Loucy (cell line): ENCODE measurements at regions not wholly inside any gene's neighbourhood (a gene's known extent, or its start where the extent isn't known, plus 50 kb on each side); places are given as distances from the start of the nearest gene placed in this dataset.

Source experiments
- H2AFZ ChIP-seq: fragments of 200-600 bp; sonication (generic); 2 replicates; pipeline ENCODE4 v1.6.0; 2016; ENCODE audit warnings: antibody characterized with exemption, mild to moderate bottlenecking, low read length, moderate library complexity
- H3F3A ChIP-seq: fragments of 200-600 bp; 2 replicates; pipeline ENCODE4 v1.6.0; 2016; ENCODE audit warnings: antibody characterized with exemption, low read depth, mild to moderate bottlenecking
- H3K27me3 ChIP-seq: fragments of 200-600 bp; sonication (generic); 2 replicates; pipeline ENCODE4 v1.6.1; 2014; ENCODE audit warnings: low read length, mild to moderate bottlenecking; ENCODE audit not compliant: insufficient read depth, poor library complexity, severe bottlenecking
- H3K36me3 ChIP-seq: fragments of 200-600 bp; sonication (generic); 2 replicates; pipeline ENCODE4 v1.6.1; 2016; ENCODE audit warnings: low read length; ENCODE audit not compliant: insufficient read depth
- H3K4me1 ChIP-seq: fragments of 200-600 bp; sonication (generic); 2 replicates; pipeline ENCODE4 v1.5.1; 2014; ENCODE audit warnings: low read length, mild to moderate bottlenecking; ENCODE audit not compliant: insufficient read depth, poor library complexity, severe bottlenecking
- H3K4me2 ChIP-seq: fragments of 200-600 bp; sonication (generic); 2 replicates; pipeline ENCODE4 v1.6.0; 2014; ENCODE audit warnings: antibody characterized with exemption, low read length, low read depth, mild to moderate bottlenecking; ENCODE audit not compliant: poor library complexity, severe bottlenecking
- H3K4me3 ChIP-seq: fragments of 200-600 bp; sonication (generic); 2 replicates; pipeline ENCODE4 v1.5.1; 2014; ENCODE audit warnings: low read length, mild to moderate bottlenecking, mixed read lengths; ENCODE audit not compliant: poor library complexity, severe bottlenecking
- H3K79me2 ChIP-seq: fragments of 200-600 bp; sonication (generic); 2 replicates; pipeline ENCODE4 v1.6.1; 2014; ENCODE audit warnings: low read length; ENCODE audit not compliant: insufficient read depth
- H3K9ac ChIP-seq: fragments of 200-600 bp; sonication (generic); 2 replicates; pipeline ENCODE4 v1.6.0; 2014; ENCODE audit warnings: mild to moderate bottlenecking, low read depth, low read length, moderate library complexity; ENCODE audit not compliant: poor library complexity, severe bottlenecking
- H3K9me2 ChIP-seq: fragments of 200-600 bp; sonication (generic); replicated peaks from 2 replicates; pipeline ENCODE4 v1.6.1; 2016; ENCODE audit warnings: low read depth, low read length, mixed read lengths
- H3K9me3 ChIP-seq: fragments of 200-600 bp; sonication (generic); 2 replicates; pipeline ENCODE4 v1.6.1; 2014; ENCODE audit warnings: mild to moderate bottlenecking, antibody characterized with exemption, low read length, low read depth; ENCODE audit not compliant: insufficient read depth
- H4K20me1 ChIP-seq: fragments of 200-600 bp; sonication (generic); 2 replicates; pipeline ENCODE4 v1.6.0; 2014; ENCODE audit warnings: antibody characterized with exemption, low read length, mild to moderate bottlenecking; ENCODE audit not compliant: insufficient read depth, poor library complexity, severe bottlenecking
- CTCF ChIP-seq: fragments of 200-600 bp; sonication (generic); conservative IDR thresholded peaks from 2 replicates; pipeline ENCODE4 v1.5.1; 2014; ENCODE audit warnings: mild to moderate bottlenecking, antibody characterized with exemption, low read length
- EZH2phosphoT487 ChIP-seq: fragments of 200-600 bp; IDR thresholded peaks from 2 replicates; pipeline ENCODE4 v1.6.1; 2018; ENCODE audit warnings: antibody characterized with exemption, mild to moderate bottlenecking, moderate library complexity, borderline replicate concordance

DNA sequence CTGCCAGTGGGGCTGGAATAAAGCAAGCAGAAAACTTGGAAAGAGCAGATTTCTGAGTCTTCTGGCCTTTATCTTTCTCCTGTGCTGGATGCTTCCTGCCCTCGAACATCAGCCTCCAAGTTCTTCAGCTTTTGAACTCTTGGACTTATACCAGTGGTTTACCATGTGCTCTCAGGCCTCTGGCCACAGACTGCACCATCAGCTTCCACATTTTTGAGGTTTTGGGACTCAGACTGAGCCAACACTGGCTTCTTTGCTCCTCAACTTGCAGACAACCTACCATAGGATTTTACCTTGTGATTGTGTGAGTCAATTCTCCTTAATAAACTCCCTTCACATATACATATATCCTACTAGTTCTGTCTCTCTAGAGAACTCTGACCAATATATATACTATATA is 706.6 kb downstream of the NR2F2 start:
- H3K9ac ChIP-seq = no peak overlapping the region
- H3K9me2 ChIP-seq = no peaks in the 10 kb centered on the region
- no peak overlapping the region for H2AFZ ChIP-seq
- no peaks in the 10 kb centered on the region for H3K4me1 ChIP-seq
- no peaks in the 10 kb centered on the region for H3K36me3 ChIP-seq
- H3K4me2 ChIP-seq = no peak overlapping the region
- no peaks in the 10 kb centered on the region for H4K20me1 ChIP-seq
- H3K4me3 ChIP-seq = no peak overlapping the region
- H3F3A ChIP-seq = no peaks in the 10 kb centered on the region
- no peaks in the 10 kb centered on the region for H3K27me3 ChIP-seq
- H3K79me2 ChIP-seq = no peaks in the 10 kb centered on the region
- no peaks in the 10 kb centered on the region for H3K9me3 ChIP-seq
- TF ChIP-seq EZH2phosphoT487 (no peak), CTCF (no peak)

DNA sequence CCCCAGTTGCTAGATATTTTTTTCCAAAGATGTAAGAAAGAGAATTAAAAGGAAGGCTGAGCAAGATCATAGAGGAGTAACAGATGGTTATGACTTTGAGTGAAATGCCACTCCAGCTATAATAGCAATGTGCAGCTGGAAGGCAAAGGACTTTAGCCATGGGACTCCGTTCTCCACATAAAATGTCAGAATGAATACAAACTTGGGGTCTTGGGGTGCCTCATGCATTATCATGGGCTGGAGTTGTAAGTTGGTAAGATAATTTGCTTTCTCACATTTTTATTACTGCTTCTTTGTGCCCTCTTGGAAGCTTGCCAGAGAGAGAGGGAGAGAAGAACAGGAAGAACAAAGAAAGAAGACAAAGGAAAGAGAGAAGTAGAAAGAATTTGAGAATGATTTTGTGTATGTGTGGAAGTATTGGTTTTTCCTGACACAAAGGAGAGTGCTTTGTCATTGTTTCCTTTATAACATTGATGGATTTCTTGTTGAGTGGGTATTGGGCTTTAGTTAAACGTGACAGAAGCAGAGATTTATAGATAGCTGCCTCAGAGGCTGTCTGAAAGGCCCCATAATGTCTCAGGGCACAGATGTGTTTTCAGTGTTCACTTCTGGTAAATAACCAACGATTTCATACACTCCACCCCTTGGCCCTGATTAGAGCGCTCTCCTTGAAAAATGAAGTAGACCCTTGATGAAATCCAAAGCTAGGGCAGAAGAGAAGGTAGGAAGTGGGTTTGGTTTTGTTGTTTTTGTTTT is 715.3 kb downstream of the NR2F2 start:
- H3K79me2 ChIP-seq = no peaks in the 10 kb centered on the region
- H4K20me1 ChIP-seq = no peaks in the 10 kb centered on the region
- no peaks in the 10 kb centered on the region for H3K9me2 ChIP-seq
- H3K4me1 ChIP-seq = no peaks in the 10 kb centered on the region
- H3K9me3 ChIP-seq = no peaks in the 10 kb centered on the region
- no peak overlapping the region for H2AFZ ChIP-seq
- no peak overlapping the region for H3K4me2 ChIP-seq
- no peak overlapping the region for H3K4me3 ChIP-seq
- no peak for TF ChIP-seq CTCF
- no peak for TF ChIP-seq EZH2phosphoT487
- no peaks in the 10 kb centered on the region for H3F3A ChIP-seq
- H3K36me3 ChIP-seq = no peaks in the 10 kb centered on the region
- H3K27me3 ChIP-seq = no peaks in the 10 kb centered on the region
- H3K9ac ChIP-seq = no peak overlapping the region

- H3K27me3 ChIP-seq = no peaks in the 10 kb centered on the region
- H3K9ac ChIP-seq = no peak overlapping the region
- H4K20me1 ChIP-seq = no peaks in the 10 kb centered on the region
- H3K4me2 ChIP-seq = no peak overlapping the region
- H2AFZ ChIP-seq = no peak overlapping the region
- no peaks in the 10 kb centered on the region for H3K79me2 ChIP-seq
- no peaks in the 10 kb centered on the region for H3K9me3 ChIP-seq
- H3K4me1 ChIP-seq = no peaks in the 10 kb centered on the region
- no peaks in the 10 kb centered on the region for H3F3A ChIP-seq
- H3K36me3 ChIP-seq = no peaks in the 10 kb centered on the region
- H3K9me2 ChIP-seq = no peaks in the 10 kb centered on the region
- no peak for TF ChIP-seq CTCF
- no peak for TF ChIP-seq EZH2phosphoT487
- H3K4me3 ChIP-seq = no peak overlapping the region
Observed at GRCh38 chr15:97052513-97052912, 722.0 kb downstream of the NR2F2 start.
